ENCODE measurements at regions not wholly inside any gene's neighbourhood (a gene's known extent, or its start where the extent isn't known, plus 50 kb on each side); places are given as distances from the start of the nearest gene placed in this dataset.

DNA sequence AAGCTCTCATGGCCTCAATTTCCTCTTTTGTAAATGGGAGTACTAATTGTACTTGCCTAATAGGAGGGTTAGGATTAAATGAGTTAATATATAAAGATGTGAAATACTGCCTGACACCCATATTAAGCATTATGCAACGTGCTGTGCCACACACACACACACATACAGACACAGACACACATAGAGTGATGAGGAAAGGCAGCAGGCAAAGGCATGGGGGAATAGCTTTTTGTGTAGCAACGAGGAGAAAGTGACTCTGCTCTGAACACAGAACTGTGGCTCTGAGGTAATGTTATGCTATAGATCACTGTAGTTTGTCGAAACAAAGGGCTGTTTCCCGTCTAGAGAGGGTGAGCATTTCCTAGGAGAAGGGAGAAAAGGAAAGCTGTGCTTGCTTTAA lies 233.3 kb upstream of the SLCO3A1 start:
- DNase-seq (ENCODE audit: low read depth) = no peak

DNA sequence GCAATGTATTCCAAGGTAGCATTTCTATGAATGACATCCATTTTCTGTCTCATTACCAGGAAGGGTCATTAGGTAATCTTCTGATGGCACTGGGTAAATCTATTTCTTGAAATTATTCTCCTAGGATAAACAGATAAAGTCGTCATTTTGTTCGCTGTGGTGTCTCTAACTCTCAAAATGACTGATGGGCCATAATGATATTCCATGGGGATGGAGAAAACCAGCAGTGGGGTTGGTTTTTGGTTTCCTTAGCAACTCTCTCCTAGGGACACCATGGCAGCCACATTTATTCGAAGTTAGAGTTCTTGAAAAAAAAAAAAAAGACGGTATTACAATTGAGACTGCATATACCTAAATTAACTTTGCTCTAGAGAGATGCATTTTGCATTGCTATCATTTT lies 231.3 kb upstream of the SLCO3A1 start:
- no peak overlapping the region for H3K4me3 ChIP-seq (ENCODE audit: low read depth, low read length)
- TF ChIP-seq, protein P1, sequence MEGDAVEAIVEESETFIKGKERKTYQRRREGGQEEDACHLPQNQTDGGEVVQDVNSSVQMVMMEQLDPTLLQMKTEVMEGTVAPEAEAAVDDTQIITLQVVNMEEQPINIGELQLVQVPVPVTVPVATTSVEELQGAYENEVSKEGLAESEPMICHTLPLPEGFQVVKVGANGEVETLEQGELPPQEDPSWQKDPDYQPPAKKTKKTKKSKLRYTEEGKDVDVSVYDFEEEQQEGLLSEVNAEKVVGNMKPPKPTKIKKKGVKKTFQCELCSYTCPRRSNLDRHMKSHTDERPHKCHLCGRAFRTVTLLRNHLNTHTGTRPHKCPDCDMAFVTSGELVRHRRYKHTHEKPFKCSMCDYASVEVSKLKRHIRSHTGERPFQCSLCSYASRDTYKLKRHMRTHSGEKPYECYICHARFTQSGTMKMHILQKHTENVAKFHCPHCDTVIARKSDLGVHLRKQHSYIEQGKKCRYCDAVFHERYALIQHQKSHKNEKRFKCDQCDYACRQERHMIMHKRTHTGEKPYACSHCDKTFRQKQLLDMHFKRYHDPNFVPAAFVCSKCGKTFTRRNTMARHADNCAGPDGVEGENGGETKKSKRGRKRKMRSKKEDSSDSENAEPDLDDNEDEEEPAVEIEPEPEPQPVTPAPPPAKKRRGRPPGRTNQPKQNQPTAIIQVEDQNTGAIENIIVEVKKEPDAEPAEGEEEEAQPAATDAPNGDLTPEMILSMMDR (IDR thresholded peaks at IDR 0.05; ENCODE audit: insufficient read depth, low read length) = no peak
- DNase-seq (ENCODE audit: low read depth) = no peak

More for the DNA sequence above, 233.3 kb upstream of the SLCO3A1 start:
- TF ChIP-seq, protein P1 (IDR thresholded peaks at IDR 0.05; ENCODE audit: insufficient read depth, low read length) = no peak
- H3K4me3 ChIP-seq (ENCODE audit: low read depth, low read length) = no peak overlapping the region

DNA sequence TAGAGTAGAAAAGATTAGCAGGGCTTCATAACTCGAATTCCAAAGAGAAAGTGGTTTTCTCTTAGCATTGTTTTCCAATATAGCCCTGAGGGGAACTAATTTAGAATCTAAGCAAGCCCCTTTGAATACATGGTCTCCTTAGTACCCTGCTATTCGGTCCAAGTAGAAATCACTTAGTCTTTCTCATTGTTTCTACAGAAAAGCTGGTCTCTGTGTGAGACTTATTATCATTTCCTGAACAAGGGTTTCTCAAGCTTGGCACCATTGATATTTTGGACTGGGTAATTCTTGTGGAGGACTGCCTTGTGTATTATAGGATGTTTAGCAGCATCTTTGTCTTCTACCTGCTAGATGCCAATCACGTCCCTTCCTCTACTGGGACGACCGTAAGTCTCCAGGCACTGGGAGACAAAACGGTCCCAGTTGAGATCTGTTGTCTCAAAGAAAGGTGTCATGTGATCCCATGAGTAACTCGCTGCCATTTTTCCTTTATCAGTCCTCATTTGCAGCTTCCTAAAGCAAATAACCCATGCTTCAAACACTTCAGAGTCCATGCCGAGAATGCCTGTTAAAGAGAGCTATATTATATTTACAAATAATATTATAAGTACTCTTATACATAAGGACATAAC lies 230.7 kb upstream of the SLCO3A1 start:
- TF ChIP-seq, protein P1 (IDR thresholded peaks at IDR 0.05; ENCODE audit: insufficient read depth, low read length) = no peak
- DNase-seq (ENCODE audit: low read depth) = no peak
- H3K4me3 ChIP-seq (ENCODE audit: low read depth, low read length) = no peak overlapping the region

DNA sequence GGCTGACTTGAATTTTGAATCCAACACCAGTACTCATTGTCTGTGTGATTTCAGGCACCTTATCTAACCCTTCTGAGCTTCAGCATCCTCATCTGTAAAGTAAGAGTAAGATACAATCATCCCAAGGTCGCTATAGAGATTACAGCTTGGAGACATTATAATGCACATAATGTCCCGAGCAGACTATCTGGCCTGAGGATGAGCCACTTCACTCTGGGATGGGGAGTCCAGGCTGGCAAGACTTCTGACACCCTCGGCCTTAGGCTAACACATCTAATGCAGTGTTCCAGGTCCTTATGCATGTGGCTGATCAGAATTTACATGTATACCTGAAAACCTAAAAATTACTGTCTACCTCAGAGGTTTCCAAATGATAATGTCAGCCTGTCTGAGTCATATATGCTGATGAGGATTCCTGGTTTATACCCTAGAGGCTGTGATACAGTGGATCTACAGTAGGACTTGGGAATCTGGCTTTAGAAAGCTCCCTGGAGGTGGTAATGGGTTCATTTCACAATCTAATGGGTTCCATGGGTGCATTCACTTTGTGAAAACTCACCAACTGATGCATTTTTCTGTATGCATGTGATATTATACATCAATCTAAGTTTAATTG lies 229.0 kb upstream of the SLCO3A1 start:
- H3K4me3 ChIP-seq (ENCODE audit: low read depth, low read length) = no peak overlapping the region
- TF ChIP-seq, protein P1 (IDR thresholded peaks at IDR 0.05; ENCODE audit: insufficient read depth, low read length) = no peak
- no peak for DNase-seq (ENCODE audit: low read depth)

DNA sequence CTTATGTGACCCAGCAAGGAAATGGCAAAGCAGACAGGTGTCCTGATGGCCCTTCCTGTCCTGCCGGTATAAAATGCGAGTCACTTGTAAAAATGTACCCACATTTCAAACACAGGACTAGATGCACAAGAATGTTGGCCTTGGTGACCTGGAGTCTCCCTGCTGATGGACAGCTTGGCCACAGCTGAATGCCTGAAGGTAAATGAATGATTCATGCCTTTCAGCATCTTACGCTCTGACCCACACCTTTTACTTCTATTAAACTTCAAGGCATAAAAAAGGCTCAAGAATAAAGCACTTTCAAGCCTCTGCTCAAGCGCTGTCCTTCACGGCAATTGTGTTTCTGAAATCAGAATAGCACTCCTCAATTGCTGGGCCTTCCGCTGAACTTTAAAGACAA lies 228.0 kb upstream of the SLCO3A1 start:
- H3K4me3 ChIP-seq (ENCODE audit: low read depth, low read length) = no peak overlapping the region
- no peak for DNase-seq (ENCODE audit: low read depth)
- TF ChIP-seq, protein P1 (IDR thresholded peaks at IDR 0.05; ENCODE audit: insufficient read depth, low read length) = no peak

DNA sequence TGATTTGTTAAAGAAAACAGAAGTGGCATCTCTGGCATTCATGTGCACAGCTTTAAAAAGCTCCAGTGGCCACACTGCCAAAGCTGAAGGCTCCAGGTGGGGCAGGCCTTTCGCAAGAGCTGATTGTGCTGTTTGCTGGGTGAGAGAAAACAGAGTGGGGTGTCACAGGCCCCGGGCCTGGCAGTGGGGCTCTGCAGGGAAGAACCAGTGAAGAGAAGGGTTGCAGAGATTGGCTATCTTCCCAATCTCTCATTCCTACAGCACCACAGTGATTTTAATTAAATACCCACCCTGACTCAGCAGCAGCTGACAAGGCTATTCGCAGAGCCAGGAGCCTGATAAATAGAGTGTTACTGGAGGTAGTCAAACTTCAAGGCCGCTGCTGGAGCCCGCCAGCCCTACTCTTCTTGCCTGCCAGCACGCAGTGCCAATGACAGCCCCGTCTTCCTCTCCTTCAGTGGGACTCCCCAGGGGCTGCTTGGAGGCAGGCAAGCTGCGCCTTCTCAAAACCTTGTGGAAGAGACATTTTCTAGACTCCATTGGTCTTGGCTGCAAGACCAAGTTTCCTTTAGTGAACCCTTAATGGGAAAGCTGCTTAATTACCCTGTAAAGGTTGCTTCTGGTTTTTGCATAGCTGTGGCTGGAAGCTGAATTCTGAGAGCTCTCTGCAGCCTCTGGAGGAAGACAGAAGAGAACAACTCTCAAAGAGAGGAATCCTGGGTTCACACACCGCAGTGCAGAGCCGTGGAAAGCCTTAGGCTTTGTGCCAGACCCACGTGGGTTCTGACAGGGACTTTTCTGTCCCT lies 225.8 kb upstream of the SLCO3A1 start:
- no peak overlapping the region for H3K4me3 ChIP-seq (ENCODE audit: low read depth, low read length)
- TF ChIP-seq, protein P1 (IDR thresholded peaks at IDR 0.05; ENCODE audit: insufficient read depth, low read length) = no peak
- peak; percentile 43 for DNase-seq (ENCODE audit: low read depth)
